Mammary epithelial cell (primary cell): ENCODE measurements at regions not wholly inside any gene's neighbourhood (a gene's known extent, or its start where the extent isn't known, plus 50 kb on each side); places are given as distances from the start of the nearest gene placed in this dataset.

Source experiments
- EZH2 ChIP-seq: IDR thresholded peaks from 2 replicates; pipeline ENCODE4 v1.6.1; 2012; ENCODE audit warnings: low read length, inconsistent platforms, borderline replicate concordance
- TF ChIP-seq, protein P1 (sequence below), 2 donors: IDR thresholded peaks in 1 of 2; conservative IDR thresholded peaks in 1 of 2; 2 replicates each; pipeline ENCODE4 v1.5.1; 2011 to 2012; ENCODE audit warnings: inconsistent platforms in 2 of 2, low read length in 2 of 2, mild to moderate bottlenecking in 2 of 2, control low read depth in 1 of 2, low read depth in 1 of 2; ENCODE audit not compliant: insufficient read depth in 1 of 2; ENCODE audit errors: extremely low read depth in 1 of 2

DNA sequence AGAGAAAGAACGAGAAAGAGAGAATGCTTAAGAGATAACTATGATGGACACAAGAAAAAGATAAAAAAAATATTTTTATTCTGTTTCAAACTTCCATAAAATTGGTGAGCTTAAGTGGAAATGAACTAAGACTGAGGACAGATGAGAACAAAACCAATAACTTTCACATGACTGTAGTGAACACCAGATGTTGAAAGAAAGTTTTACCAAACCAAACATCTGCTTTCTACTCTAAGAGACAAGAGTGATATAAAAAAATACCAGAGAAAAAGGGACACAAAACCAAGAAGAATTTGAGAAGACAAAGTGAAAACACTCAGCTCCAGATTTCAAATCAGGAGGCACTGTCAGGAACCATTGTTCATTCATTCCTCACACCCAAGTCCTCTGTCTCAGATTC is 147.9 kb downstream of the IMPG2 start:
- TF ChIP-seq, protein P1, sequence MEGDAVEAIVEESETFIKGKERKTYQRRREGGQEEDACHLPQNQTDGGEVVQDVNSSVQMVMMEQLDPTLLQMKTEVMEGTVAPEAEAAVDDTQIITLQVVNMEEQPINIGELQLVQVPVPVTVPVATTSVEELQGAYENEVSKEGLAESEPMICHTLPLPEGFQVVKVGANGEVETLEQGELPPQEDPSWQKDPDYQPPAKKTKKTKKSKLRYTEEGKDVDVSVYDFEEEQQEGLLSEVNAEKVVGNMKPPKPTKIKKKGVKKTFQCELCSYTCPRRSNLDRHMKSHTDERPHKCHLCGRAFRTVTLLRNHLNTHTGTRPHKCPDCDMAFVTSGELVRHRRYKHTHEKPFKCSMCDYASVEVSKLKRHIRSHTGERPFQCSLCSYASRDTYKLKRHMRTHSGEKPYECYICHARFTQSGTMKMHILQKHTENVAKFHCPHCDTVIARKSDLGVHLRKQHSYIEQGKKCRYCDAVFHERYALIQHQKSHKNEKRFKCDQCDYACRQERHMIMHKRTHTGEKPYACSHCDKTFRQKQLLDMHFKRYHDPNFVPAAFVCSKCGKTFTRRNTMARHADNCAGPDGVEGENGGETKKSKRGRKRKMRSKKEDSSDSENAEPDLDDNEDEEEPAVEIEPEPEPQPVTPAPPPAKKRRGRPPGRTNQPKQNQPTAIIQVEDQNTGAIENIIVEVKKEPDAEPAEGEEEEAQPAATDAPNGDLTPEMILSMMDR (conservative IDR thresholded peaks at IDR 0.05 in 1 of 2, IDR thresholded peaks at IDR 0.05 in 1 of 2; ENCODE audit: extremely low read depth in 1 of 2, insufficient read depth in 1 of 2, low read depth in 1 of 2, low read length in 2 of 2): no peak
- TF ChIP-seq EZH2: no peak
